ENCODE measurements at regions not wholly inside any gene's neighbourhood (a gene's known extent, or its start where the extent isn't known, plus 50 kb on each side); places are given as distances from the start of the nearest gene placed in this dataset.

DNA sequence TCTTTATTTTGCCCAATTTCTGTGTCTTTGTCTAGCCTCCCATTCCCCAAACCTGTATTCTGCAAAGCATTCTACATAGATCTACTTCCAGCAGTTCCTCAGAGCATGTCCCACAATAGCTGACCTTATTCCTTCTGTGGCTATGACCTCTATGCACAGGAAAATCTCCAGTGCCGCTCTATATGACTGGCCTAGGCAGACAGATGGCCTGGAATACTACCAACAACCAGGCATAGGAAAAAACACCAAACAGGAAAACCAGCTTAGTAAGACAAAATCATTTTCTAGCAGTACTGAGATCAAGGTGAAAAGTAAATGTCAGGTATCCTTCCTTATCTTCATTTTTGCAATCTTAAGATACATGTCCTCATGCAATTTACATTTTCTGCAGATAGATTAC, 1115.0 kb downstream of the IGSF11 start:
- H3K4me1 ChIP-seq, result no peaks in the 10 kb centered on the region
- H3K9me3 ChIP-seq, result no peaks in the 10 kb centered on the region
- DNase-seq (no peak), ATAC-seq (no peak)
- 50 to 61% (median 57%) methylated on average over 1 of the region's 1 CpG for WGBS, 3 donors
- H3K27ac ChIP-seq, result no peak overlapping the region
- no peak overlapping the region for H3K4me3 ChIP-seq
- TF ChIP-seq CTCF (IDR thresholded peaks at IDR 0.05), result no peak
- intact Hi-C loops (cut with DNase I), result no loop called here
- H3K36me3 ChIP-seq (ENCODE audit: insufficient read depth in 1 of 2, low read depth in 1 of 2), result no peaks in the 10 kb centered on the region
- peaks cover 0 to 2% (median 0%) of the 10 kb centered on the region in 3 donors for H3K27me3 ChIP-seq (ENCODE audit: insufficient read depth in 3 of 3, low read length in 2 of 3)

GRCh38 chr3:117920253-117920898, 1114.3 kb downstream of the IGSF11 start:
- H3K9me3 ChIP-seq, result no peaks in the 10 kb centered on the region
- no peak for ATAC-seq
- DNase-seq, result no peak
- intact Hi-C loops (cut with DNase I), result no loop called here
- TF ChIP-seq CTCF (IDR thresholded peaks at IDR 0.05), result no peak
- H3K36me3 ChIP-seq (ENCODE audit: insufficient read depth in 1 of 2, low read depth in 1 of 2), result no peaks in the 10 kb centered on the region
- no peak overlapping the region for H3K4me3 ChIP-seq
- no peaks in the 10 kb centered on the region for H3K4me1 ChIP-seq
- H3K27me3 ChIP-seq (ENCODE audit: insufficient read depth in 3 of 3, low read length in 2 of 3), result no peaks in the 10 kb centered on the region
- no peak overlapping the region for H3K27ac ChIP-seq
- WGBS, 3 donors, result 39 to 49% (median 47%) methylated on average over 7 of the region's 7 CpGs

- intact Hi-C loops (cut with DNase I), result no loop called here
- 77 to 83% (median 77%) methylated on average over 3 of the region's 3 CpGs for WGBS, 3 donors
- no peak for TF ChIP-seq CTCF (IDR thresholded peaks at IDR 0.05)
- DNase-seq (no peak), ATAC-seq (no peak)
- no peaks in the 10 kb centered on the region for H3K9me3 ChIP-seq
- no peak overlapping the region for H3K4me3 ChIP-seq
- no peaks in the 10 kb centered on the region for H3K4me1 ChIP-seq
- no peaks in the 10 kb centered on the region for H3K36me3 ChIP-seq (ENCODE audit: insufficient read depth in 1 of 2, low read depth in 1 of 2)
- H3K27me3 ChIP-seq (ENCODE audit: insufficient read depth in 3 of 3, low read length in 2 of 3), result no peaks in the 10 kb centered on the region
- H3K27ac ChIP-seq, result no peak overlapping the region
These were observed 1113.2 kb downstream of the IGSF11 start for GRCh38 chr3:117921411-117921810.

DNA sequence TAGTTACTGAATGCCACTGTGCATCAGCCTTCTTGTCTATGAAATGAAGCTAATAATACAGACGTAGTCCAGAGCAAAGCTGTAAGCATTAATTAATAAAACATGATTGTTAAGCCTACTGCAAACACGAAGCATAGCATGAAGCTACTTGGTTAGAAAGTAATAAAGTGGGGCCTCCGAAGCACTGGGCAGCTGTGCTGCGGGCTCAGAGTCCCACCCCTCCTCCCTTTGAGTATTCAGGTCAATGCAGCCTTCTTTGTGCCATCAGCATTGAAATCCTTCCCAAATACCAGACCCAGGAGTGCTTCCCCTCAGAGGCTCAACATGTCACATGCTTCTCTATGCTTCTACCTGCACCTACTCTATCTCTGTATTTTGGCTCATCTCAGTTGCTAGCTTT, 1112.6 kb downstream of the IGSF11 start:
- WGBS, 3 donors, result 41 to 43% (median 42%) methylated on average over 4 of the region's 4 CpGs
- intact Hi-C loops (cut with DNase I), result no loop called here
- no peak overlapping the region for H3K27ac ChIP-seq
- no peaks in the 10 kb centered on the region for H3K36me3 ChIP-seq (ENCODE audit: insufficient read depth in 1 of 2, low read depth in 1 of 2)
- H3K27me3 ChIP-seq (ENCODE audit: insufficient read depth in 3 of 3, low read length in 2 of 3), result no peaks in the 10 kb centered on the region
- H3K9me3 ChIP-seq, result no peaks in the 10 kb centered on the region
- no peak overlapping the region for H3K4me3 ChIP-seq
- DNase-seq, result no peak
- ATAC-seq, result no peak
- H3K4me1 ChIP-seq, result no peaks in the 10 kb centered on the region
- no peak for TF ChIP-seq CTCF (IDR thresholded peaks at IDR 0.05)

GRCh38 chr3:117926819-117927218, 1107.8 kb downstream of the IGSF11 start:
- Histone ChIP-seq H3K27ac (no peak overlapping the region), H3K4me1 (no peaks in the 10 kb centered on the region), H3K9me3 (no peaks in the 10 kb centered on the region), H3K4me3 (no peak overlapping the region), H3K27me3 (ENCODE audit: insufficient read depth in 3 of 3, low read length in 2 of 3) (no peaks in the 10 kb centered on the region), H3K36me3 (ENCODE audit: insufficient read depth in 1 of 2, low read depth in 1 of 2) (no peaks in the 10 kb centered on the region)
- TF ChIP-seq CTCF (IDR thresholded peaks at IDR 0.05), result no peak
- ATAC-seq, result no peak
- no peak for DNase-seq
- intact Hi-C loops (cut with DNase I), result no loop called here
